IMR-90 (cell line): ENCODE measurements at regions not wholly inside any gene's neighbourhood (a gene's known extent, or its start where the extent isn't known, plus 50 kb on each side); places are given as distances from the start of the nearest gene placed in this dataset.

Experiments
- CTCF ChIP-seq: conservative IDR thresholded peaks from 2 replicates; pipeline ENCODE4 v1.5.1; 2012; ENCODE audit warnings: mild to moderate bottlenecking, low read depth, low read length, improper control_type of control experiment
- MXI1 ChIP-seq: IDR thresholded peaks from 2 replicates; pipeline ENCODE4 v1.6.1; 2012; ENCODE audit warnings: low read depth, mild to moderate bottlenecking, low read length, moderate library complexity, borderline replicate concordance

GRCh38 chr3:62995530-62995929 lies 120.3 kb upstream of the CADPS start:
- no peak for TF ChIP-seq MXI1
- TF ChIP-seq CTCF = no peak
